RWPE1 (cell line): ENCODE measurements at regions not wholly inside any gene's neighbourhood (a gene's known extent, or its start where the extent isn't known, plus 50 kb on each side); places are given as distances from the start of the nearest gene placed in this dataset.
"Not testable (repeated sequence)": the region's sequence is repeated elsewhere in the genome, so short reads cannot be mapped to it uniquely, and the experiment has no call there.

Source experiments
- CTCF ChIA-PET: fragments of 350-600 bp; sonication (Branson Sonifier 250); formaldehyde crosslinking; extraction: SDS; loops from one replicate; lab custom pipeline; 2021; lab: Yijun Ruan, JAX
- POLR2A ChIA-PET: fragments of 400-600 bp; formaldehyde crosslinking; extraction: SDS; loops from one replicate; lab custom pipeline; 2020; ENCODE audit warnings: antibody characterized with exemption; ENCODE audit not compliant: low non-redundant PET; lab: Yijun Ruan, JAX
- DNase-seq: peaks from one replicate; pipeline ENCODE4 v3.0.0; 2012; ENCODE audit warnings: low spot score
- H3K27ac ChIP-seq: fragments of 450-650 bp; 2 replicates; pipeline ENCODE4 v1.5.1; 2017
- TF ChIP-seq, protein P1 (sequence below): fragments of 450-650 bp; conservative IDR thresholded peaks from 2 replicates; pipeline ENCODE4 v1.5.1; 2017; ENCODE audit warnings: low read depth, mild to moderate bottlenecking

GRCh38 chr10:20489961-20490360 lies 407.1 kb downstream of the NEBL start:
- no peak for DNase-seq
- ChIA-PET CTCF (interaction anchor here (0.6 kb wide), 1 partner anchor 799 kb away, joined by 4 read pairs; no protein-coding TSS in a partner anchor), POLR2A (no interaction called here)
- TF ChIP-seq, protein P1, sequence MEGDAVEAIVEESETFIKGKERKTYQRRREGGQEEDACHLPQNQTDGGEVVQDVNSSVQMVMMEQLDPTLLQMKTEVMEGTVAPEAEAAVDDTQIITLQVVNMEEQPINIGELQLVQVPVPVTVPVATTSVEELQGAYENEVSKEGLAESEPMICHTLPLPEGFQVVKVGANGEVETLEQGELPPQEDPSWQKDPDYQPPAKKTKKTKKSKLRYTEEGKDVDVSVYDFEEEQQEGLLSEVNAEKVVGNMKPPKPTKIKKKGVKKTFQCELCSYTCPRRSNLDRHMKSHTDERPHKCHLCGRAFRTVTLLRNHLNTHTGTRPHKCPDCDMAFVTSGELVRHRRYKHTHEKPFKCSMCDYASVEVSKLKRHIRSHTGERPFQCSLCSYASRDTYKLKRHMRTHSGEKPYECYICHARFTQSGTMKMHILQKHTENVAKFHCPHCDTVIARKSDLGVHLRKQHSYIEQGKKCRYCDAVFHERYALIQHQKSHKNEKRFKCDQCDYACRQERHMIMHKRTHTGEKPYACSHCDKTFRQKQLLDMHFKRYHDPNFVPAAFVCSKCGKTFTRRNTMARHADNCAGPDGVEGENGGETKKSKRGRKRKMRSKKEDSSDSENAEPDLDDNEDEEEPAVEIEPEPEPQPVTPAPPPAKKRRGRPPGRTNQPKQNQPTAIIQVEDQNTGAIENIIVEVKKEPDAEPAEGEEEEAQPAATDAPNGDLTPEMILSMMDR: no peak
- H3K27ac ChIP-seq: no peak overlapping the region

DNA sequence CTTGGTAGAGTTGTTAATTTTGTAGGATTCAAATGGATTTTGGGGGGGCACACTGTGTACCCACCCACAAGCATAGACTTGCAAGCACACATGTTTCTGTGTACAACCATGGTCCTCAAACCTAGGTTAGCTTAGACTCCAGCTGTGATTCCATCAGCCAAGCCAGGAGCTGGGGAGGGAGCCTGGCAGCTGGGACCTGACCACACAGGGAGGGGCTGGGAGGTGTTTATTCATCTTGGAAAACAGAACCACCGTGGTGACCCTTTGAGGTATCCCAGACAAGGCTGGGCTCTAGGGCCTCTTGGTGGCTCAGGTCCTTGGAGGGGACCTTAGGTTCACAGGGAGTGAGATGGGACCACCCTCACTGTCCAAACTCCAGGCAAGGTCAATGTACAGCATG lies 410.3 kb downstream of the NEBL start:
- ChIA-PET CTCF (no interaction called here), POLR2A (no interaction called here)
- TF ChIP-seq, protein P1: no peak
- H3K27ac ChIP-seq: no peak overlapping the region
- DNase-seq: no peak

DNA sequence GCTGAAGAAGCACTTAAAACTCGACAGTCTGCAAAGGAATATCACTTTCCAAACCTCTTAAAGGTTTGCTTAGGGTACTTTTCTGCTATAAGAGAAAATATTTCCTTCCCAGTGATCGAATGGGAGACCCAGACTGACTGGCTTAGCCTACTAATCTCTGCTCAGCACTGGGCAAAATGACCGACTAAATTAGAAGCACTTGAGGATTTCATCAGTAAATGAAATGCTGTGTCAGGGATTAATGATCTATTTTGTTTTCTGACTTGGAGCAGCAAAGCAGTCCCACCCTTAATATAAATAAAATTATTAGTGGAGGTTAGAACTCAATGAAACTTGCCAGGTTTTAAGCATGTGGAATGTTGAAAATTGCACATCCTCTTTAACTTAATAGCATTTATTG lies 411.6 kb downstream of the NEBL start:
- POLR2A ChIA-PET: no interaction called here
- no peak overlapping the region for H3K27ac ChIP-seq
- CTCF ChIA-PET: no interaction called here
- TF ChIP-seq, protein P1: no peak
- DNase-seq: no peak

DNA sequence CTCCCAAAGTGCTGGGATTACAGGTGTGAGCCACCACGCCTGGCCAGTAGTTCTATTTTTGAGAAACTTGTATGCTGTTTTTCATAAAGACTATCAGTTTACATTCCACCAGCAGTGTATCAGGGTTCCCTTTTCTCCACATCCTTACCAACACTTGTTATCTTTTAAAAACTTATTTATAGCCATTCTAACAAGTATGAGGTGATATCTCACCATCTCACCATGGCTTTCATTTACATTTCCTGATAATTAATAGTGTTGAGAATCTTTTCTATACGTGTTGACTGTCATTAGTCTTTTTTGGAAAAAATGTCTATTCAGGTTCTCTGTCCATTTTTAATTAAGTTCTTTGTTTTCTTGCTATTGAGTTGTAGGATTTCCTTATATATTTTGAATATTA lies 416.1 kb downstream of the NEBL start:
- CTCF ChIA-PET: no interaction called here
- POLR2A ChIA-PET: no interaction called here
- TF ChIP-seq, protein P1: no peak
- H3K27ac ChIP-seq: no peak overlapping the region
- no peak for DNase-seq

DNA sequence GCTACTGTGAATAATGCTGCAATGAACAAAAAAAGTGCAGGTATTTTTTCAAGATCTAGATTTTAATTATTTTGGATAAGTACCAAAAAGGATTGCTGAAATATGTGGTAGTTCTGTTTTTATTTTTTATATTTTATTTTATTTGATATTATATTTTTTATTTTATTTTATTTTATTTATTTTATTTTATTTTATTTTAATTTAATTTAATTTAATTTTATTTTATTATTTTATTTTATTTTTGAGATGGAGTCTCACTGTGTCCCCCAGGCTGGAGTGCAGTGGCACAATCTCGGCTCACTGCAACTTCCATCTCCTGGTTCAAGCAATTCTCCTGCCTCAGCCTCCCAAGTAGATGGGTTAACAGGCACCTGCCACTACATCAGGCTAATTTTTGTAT lies 416.5 kb downstream of the NEBL start:
- CTCF ChIA-PET, POLR2A ChIA-PET: not testable (repeated sequence)

DNA sequence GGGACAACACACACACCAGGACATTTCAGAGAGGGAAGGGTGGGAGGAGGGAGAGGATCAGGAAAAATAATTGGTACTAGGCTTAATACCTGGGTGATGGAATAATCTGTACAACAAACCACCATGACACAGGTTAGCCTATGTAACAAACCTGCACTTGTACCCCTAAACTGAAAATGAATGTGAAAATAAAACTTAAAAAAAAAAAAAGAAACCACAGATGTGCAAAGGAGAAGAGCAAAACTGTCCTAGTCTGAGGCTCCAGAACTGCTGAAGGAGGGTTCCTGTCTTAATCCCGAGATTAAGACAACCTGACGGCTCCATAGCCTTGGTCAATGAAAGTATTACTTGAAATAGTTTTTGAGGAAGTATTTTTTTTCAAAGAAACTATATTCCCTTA lies 423.0 kb downstream of the NEBL start:
- TF ChIP-seq, protein P1: no peak
- DNase-seq: no peak
- ChIA-PET CTCF (interaction anchor here (0.6 kb wide), 1 partner anchor 101 kb away, joined by 3 read pairs; no protein-coding TSS in a partner anchor), POLR2A (no interaction called here)
- no peak overlapping the region for H3K27ac ChIP-seq

More for the DNA sequence above, 416.5 kb downstream of the NEBL start:
- not testable (repeated sequence) for H3K27ac ChIP-seq, DNase-seq

GRCh38 chr10:20473023-20473760 lies 423.9 kb downstream of the NEBL start:
- ChIA-PET CTCF (no interaction called here), POLR2A (no interaction called here)
- H3K27ac ChIP-seq: no peak overlapping the region
- TF ChIP-seq, protein P1: no peak
- DNase-seq: no peak
